GM21529 (cell line): ENCODE measurements at regions not wholly inside any gene's neighbourhood (a gene's known extent, or its start where the extent isn't known, plus 50 kb on each side); places are given as distances from the start of the nearest gene placed in this dataset.

Source experiments
- ATAC-seq: cut with Tn5 transposase; IDR thresholded peaks from one replicate; pipeline ENCODE4 v1.9.1; 2021; ENCODE audit not compliant: unreplicated experiment

- ATAC-seq = no peak
These were observed 91.3 kb upstream of the RPL34 start for GRCh38 chr4:108529102-108529501.

GRCh38 chr4:108527723-108528122 lies 92.7 kb upstream of the RPL34 start:
- ATAC-seq = no peak

GRCh38 chr4:108520807-108521206 lies 99.6 kb upstream of the RPL34 start:
- ATAC-seq = no peak

- no peak for ATAC-seq
These were observed 100.3 kb upstream of the RPL34 start for GRCh38 chr4:108519911-108520601.

- ATAC-seq = no peak
These were observed 101.1 kb upstream of the RPL34 start for GRCh38 chr4:108519208-108519833.

- no peak for ATAC-seq
These were observed 107.5 kb upstream of the RPL34 start for GRCh38 chr4:108512615-108513505.

- ATAC-seq = no peak
These were observed 108.8 kb upstream of the RPL34 start for GRCh38 chr4:108511618-108512017.

- no peak for ATAC-seq
These were observed 118.0 kb upstream of the RPL34 start for GRCh38 chr4:108502356-108502755.

- ATAC-seq = no peak
These were observed 121.5 kb upstream of the RPL34 start for GRCh38 chr4:108498925-108499324.

GRCh38 chr4:108493596-108493931 lies 126.8 kb upstream of the RPL34 start:
- ATAC-seq = no peak

GRCh38 chr4:108492816-108493595 lies 127.4 kb upstream of the RPL34 start:
- ATAC-seq = peak; percentile 67

GRCh38 chr4:108488865-108489264 lies 131.5 kb upstream of the RPL34 start:
- no peak for ATAC-seq

- ATAC-seq = no peak
These were observed 134.3 kb upstream of the RPL34 start for GRCh38 chr4:108486046-108486445.

GRCh38 chr4:108484187-108484586 lies 136.2 kb upstream of the RPL34 start:
- no peak for ATAC-seq

GRCh38 chr4:108483650-108484049 lies 136.7 kb upstream of the RPL34 start:
- no peak for ATAC-seq

GRCh38 chr4:108483079-108483478 lies 137.3 kb upstream of the RPL34 start:
- ATAC-seq = no peak

- no peak for ATAC-seq
These were observed 139.5 kb upstream of the RPL34 start for GRCh38 chr4:108480881-108481280.

- ATAC-seq = no peak
These were observed 142.8 kb upstream of the RPL34 start for GRCh38 chr4:108477527-108478108.

GRCh38 chr4:108473163-108473720 lies 147.1 kb upstream of the RPL34 start:
- no peak for ATAC-seq
